GM12874 (cell line): ENCODE measurements at regions not wholly inside any gene's neighbourhood (a gene's known extent, or its start where the extent isn't known, plus 50 kb on each side); places are given as distances from the start of the nearest gene placed in this dataset.

ENCODE experiments used
- CTCF ChIP-seq: IDR thresholded peaks from 2 replicates; pipeline ENCODE4 v1.5.1; 2011; ENCODE audit warnings: low read depth, mild to moderate bottlenecking, control low read depth, low read length, moderate library complexity; ENCODE audit not compliant: insufficient read depth

DNA sequence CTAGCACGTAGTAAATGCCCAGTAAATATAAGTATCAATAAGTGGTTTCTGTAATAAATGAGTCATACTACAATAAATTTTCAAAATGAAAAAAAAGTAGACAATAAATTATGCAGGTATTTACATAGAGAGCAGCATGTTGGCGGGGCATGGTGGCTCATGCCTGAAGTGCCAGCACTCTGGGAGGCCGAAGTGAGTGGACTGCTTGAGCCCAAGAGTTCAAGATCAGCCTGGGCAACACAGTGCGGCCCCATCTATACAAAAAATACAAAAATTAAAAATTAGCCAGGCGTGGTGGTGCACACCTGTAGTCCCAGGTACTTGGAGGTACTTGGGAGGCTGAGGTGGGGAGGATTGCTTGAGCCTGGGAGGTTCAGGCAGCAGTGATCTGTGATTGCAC lies 509.3 kb upstream of the KLF6 start:
- TF ChIP-seq CTCF = no peak

- no peak for TF ChIP-seq CTCF
These were observed 507.0 kb upstream of the KLF6 start for GRCh38 chr10:4291990-4292389.

DNA sequence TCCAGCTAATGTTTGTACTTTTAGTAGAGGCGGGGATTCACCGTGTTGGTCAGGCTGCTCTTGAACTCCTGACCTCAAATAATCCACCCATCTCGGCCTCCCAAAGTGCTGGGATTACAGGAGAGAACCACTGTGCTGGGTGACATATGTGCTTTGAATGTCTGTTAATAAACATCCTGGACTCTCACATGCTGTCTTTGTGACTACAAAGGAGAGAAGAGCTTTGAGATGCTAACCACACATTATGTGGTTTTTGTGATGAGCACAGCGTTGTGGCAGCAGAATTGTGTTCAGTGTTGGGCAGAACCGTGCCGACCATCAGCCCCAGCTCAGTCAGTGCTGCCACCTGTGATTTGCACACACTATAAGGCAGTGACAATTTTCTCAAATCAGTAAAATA lies 500.1 kb upstream of the KLF6 start:
- TF ChIP-seq CTCF = no peak

DNA sequence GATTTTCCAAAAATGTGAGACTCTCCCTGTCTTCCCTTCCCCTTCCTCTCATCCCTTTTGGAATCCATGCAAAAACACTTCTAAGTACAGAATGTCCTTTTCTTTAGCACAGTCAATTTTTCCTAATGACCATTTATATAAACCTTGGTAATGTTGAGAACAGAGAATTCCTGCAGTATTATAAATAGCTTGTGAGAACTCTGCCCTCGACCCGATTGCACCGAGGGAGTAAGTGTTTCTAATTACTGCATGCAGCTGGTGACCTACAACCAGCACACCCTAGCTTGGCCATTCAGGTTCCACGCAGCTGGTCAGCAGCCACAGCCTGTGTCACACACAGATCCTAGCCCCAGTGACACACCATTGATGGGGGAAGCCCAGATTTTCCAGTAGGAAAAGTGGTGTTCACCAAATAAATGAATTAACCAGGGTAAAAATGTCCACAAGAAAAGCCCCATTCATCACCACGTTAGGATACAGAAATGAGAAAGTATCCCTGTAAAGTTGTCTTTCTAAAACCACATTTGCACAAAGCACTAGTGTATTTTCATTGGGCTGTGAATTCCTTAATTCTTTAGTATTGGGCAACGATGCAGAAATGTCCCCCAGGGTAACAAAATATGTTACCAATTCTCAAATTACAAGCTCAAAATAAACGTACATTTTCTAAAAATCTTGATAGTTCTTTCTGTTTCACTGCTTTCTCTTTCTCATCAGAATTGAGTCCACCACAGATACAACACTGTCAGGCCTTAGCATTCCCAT lies 499.0 kb upstream of the KLF6 start:
- no peak for TF ChIP-seq CTCF

DNA sequence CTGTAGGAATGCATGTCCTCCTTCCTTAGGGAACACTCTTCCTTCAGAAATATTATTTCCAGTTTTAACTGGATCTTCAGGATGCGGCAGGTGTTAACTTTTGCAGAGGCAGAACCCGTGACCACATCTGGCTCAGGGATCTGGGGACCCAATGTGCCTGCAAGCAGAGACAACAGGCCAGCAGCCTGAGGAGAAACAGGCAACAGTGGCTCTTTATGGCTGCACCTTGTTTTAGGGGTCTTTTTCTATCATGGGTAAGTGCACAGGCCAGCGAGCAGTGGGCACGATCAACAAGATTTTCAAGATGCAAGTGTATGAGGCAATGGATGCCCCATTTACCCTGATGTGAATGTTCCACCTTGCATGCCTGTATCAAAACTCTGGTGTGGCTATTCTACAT lies 497.5 kb upstream of the KLF6 start:
- no peak for TF ChIP-seq CTCF

DNA sequence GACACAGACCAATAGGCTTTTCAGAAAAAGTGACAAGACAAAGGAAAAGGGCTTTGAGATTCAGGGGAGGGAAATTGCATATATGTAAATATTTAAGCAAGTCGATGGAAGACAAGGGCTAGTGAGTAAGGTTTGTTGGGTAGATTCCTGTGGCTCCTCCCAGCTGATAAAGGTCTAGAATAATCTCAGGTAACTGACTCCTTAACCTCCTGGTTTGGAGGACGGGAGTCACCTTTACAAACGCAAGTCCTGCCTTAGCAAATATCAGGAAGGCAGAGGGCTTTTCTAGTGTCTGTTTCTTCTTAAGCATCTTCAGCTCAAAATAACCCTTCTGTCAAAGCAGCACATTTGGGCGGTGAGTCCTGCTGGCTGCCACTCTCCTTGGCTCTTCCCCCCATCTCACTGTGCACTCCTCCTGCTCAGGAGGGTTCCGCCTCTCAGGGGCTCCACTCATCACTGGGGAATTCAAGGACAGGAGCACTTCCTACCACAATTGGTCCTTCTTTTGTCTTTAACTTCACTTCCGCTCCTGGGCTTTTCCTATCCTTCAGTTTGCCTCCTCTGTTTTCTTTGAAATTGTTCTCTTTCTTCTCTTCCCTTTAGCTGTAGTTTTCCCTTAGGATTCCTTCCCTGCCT lies 496.3 kb upstream of the KLF6 start:
- no peak for TF ChIP-seq CTCF

- TF ChIP-seq CTCF = no peak
These were observed 495.6 kb upstream of the KLF6 start for GRCh38 chr10:4280461-4281189.
